ENCODE measurements at regions not wholly inside any gene's neighbourhood (a gene's known extent, or its start where the extent isn't known, plus 50 kb on each side); places are given as distances from the start of the nearest gene placed in this dataset.

DNA sequence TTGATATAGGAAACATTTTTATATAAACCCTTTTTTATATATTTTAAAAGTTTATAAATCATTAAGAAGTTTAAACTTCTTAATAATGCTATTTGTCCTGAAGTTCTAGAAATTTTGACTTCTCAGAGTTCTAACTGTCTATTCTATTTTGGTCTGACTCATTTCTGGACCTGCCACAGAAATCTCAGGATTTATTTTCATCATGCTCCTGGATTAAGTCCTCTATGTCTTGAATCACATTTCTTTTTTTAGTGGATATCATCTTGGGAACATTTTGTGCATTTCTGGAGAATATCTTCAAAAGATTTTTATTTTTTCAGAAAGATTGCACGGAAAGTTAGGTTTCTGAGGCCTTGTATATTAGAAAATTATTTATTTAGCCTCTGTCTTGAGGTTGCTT lies 289.1 kb downstream of the NDFIP2 start (continued):
- TF ChIP-seq ZNF462 (CRISPR knock-in tag; IDR thresholded peaks at IDR 0.05), result no peak
- TF ChIP-seq ETS1 (IDR thresholded peaks at IDR 0.05), result no peak

GRCh38 chr13:79767126-79767525 lies 286.2 kb downstream of the NDFIP2 start:
- no peak overlapping the region for H3K4me2 ChIP-seq
- Mint-ChIP-seq H3K9me3 (peaks cover 8% of the 10 kb centered on the region; the same call in 2 of the 3 replicates), H3K27me3 (ENCODE audit: insufficient read depth, low read depth, poor library complexity) (no peaks in the 10 kb centered on the region), H3K27ac (no peak overlapping the region), H3K4me3 (no peak overlapping the region), H3K4me1 (no peaks in the 10 kb centered on the region), H3K36me3 (ENCODE audit: low read depth) (peaks cover 6% of the 10 kb centered on the region; the same call in 1 of the 3 replicates)
- no peak overlapping the region for H3K4me3 ChIP-seq
- H3K27me3 ChIP-seq (ENCODE audit: insufficient read depth), result no peaks in the 10 kb centered on the region
- no peaks in the 10 kb centered on the region for H3K36me3 ChIP-seq (ENCODE audit: insufficient read depth)
- no peak overlapping the region for H3K27ac ChIP-seq (ENCODE audit: low read depth)
- no peaks in the 10 kb centered on the region for H4K20me1 ChIP-seq (replicated peaks; ENCODE audit: insufficient read depth)
- TF ChIP-seq, protein P1, sequence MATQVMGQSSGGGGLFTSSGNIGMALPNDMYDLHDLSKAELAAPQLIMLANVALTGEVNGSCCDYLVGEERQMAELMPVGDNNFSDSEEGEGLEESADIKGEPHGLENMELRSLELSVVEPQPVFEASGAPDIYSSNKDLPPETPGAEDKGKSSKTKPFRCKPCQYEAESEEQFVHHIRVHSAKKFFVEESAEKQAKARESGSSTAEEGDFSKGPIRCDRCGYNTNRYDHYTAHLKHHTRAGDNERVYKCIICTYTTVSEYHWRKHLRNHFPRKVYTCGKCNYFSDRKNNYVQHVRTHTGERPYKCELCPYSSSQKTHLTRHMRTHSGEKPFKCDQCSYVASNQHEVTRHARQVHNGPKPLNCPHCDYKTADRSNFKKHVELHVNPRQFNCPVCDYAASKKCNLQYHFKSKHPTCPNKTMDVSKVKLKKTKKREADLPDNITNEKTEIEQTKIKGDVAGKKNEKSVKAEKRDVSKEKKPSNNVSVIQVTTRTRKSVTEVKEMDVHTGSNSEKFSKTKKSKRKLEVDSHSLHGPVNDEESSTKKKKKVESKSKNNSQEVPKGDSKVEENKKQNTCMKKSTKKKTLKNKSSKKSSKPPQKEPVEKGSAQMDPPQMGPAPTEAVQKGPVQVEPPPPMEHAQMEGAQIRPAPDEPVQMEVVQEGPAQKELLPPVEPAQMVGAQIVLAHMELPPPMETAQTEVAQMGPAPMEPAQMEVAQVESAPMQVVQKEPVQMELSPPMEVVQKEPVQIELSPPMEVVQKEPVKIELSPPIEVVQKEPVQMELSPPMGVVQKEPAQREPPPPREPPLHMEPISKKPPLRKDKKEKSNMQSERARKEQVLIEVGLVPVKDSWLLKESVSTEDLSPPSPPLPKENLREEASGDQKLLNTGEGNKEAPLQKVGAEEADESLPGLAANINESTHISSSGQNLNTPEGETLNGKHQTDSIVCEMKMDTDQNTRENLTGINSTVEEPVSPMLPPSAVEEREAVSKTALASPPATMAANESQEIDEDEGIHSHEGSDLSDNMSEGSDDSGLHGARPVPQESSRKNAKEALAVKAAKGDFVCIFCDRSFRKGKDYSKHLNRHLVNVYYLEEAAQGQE (IDR thresholded peaks at IDR 0.05; ENCODE audit: unreplicated experiment), result no peak
- TF ChIP-seq EZH2 (IDR thresholded peaks at IDR 0.05; ENCODE audit: low read depth, unreplicated experiment) (no peak), NANOG (IDR thresholded peaks at IDR 0.05; ENCODE audit: borderline replicate concordance) (no peak), POLR2AphosphoS5 (IDR thresholded peaks at IDR 0.05; ENCODE audit: low read depth) (no peak), EZH2phosphoT487 (IDR thresholded peaks at IDR 0.05; ENCODE audit: unreplicated experiment) (no peak), CTCF (conservative IDR thresholded peaks at IDR 0.05; ENCODE audit: low read depth in 2 of 2) (no peak), CREB1 (CRISPR knock-in tag; IDR thresholded peaks at IDR 0.05; ENCODE audit: low read depth) (no peak), ETS1 (IDR thresholded peaks at IDR 0.05) (no peak), ZNF331 (CRISPR knock-in tag; IDR thresholded peaks at IDR 0.05; ENCODE audit: low read depth) (no peak)
- no peaks in the 10 kb centered on the region for H3K9me2 ChIP-seq (ENCODE audit: insufficient read depth)
- no peak overlapping the region for H2AFZ ChIP-seq
- DNase-seq (ENCODE audit: low spot score) (no peak), ATAC-seq (no peak)
- no peaks in the 10 kb centered on the region for H3K4me1 ChIP-seq (ENCODE audit: insufficient read depth)
- no peaks in the 10 kb centered on the region for H3F3A ChIP-seq (replicated peaks; ENCODE audit: low read depth)
- no peaks in the 10 kb centered on the region for H3K79me2 ChIP-seq (replicated peaks; ENCODE audit: insufficient read depth)

All from GM23338 (cell line).